ENCODE measurements at regions not wholly inside any gene's neighbourhood (a gene's known extent, or its start where the extent isn't known, plus 50 kb on each side); places are given as distances from the start of the nearest gene placed in this dataset.
"Not testable (repeated sequence)": the region's sequence is repeated elsewhere in the genome, so short reads cannot be mapped to it uniquely, and the experiment has no call there.

DNA sequence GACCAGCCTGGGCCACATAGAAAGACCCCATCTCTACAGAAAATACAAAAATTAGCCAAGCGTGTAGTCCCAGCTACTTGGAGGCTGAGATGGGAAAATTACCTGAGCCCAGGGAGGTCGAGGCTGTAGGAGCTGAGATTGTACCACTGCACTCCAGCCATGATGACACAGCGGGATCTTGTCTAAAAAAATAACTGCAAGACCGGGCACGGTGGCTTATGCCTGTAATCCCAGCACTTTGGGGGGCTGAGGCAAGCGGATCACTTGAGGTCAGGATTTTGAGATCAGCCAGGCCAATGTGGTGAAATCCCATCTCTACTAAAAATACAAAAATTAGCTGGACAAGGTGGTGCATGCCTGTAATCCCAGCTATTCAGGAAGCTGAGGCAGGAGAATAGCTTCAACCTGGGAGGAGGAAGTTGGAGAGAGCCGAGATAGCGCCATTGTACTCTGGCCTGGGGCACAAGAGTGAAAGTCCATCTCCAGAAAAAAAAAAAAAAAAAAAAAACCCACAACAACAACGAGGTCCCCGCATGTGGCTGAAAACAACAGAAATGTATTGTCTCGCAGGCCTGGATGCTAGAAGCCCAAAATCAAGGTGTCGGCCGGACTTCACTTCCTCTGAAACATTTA lies 50.7 kb upstream of the DEFB108B start:
- not testable (repeated sequence) for H3K27me3 ChIP-seq (ENCODE audit: insufficient read depth, low read length, poor library complexity); H3K4me2 ChIP-seq (ENCODE audit: insufficient read depth, low read length); H3K27ac ChIP-seq (ENCODE audit: low read length); H3K9me3 ChIP-seq (ENCODE audit: insufficient read depth, low read length, severe bottlenecking); ATAC-seq (ENCODE audit: insufficient read depth, low read depth); H3K36me3 ChIP-seq (ENCODE audit: insufficient read depth, low read length); H3K4me3 ChIP-seq (ENCODE audit: low read depth in 1 of 2, low read length in 2 of 2); DNase-seq; H3K9ac ChIP-seq (ENCODE audit: low read depth, low read length); H3K79me2 ChIP-seq (ENCODE audit: insufficient read depth, low read length); H4K20me1 ChIP-seq (ENCODE audit: insufficient read depth, low read length); H2AFZ ChIP-seq (ENCODE audit: low read depth, low read length)
- H3K4me1 ChIP-seq (ENCODE audit: insufficient read depth, low read length), result peaks cover 11% of the 10 kb centered on the region

DNA sequence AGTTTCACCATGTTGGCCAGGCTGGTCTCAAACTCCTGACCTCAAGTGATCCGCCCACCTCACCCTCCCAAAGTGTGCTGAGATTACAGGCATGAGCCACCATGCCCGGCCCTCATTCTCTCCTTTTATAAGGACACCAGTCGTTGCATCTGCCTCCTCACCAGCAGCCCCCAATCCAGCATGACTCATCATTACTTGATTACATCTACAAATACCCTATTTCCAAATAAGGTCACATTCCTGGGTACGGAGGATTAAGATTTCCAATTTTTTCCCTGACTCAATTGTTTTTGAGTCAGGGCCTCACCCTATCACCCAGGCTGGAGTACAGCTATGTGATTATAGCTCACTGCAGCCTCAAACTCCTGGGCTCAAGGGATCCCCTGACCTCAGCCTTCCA lies 49.8 kb upstream of the DEFB108B start:
- peaks cover 18% of the 10 kb centered on the region for H3K4me1 ChIP-seq (ENCODE audit: insufficient read depth, low read length)
- not testable (repeated sequence) for H3K9me3 ChIP-seq (ENCODE audit: insufficient read depth, low read length, severe bottlenecking); DNase-seq; H3K4me2 ChIP-seq (ENCODE audit: insufficient read depth, low read length); H3K4me3 ChIP-seq (ENCODE audit: low read depth in 1 of 2, low read length in 2 of 2); H4K20me1 ChIP-seq (ENCODE audit: insufficient read depth, low read length); H3K27me3 ChIP-seq (ENCODE audit: insufficient read depth, low read length, poor library complexity); H3K36me3 ChIP-seq (ENCODE audit: insufficient read depth, low read length); H3K27ac ChIP-seq (ENCODE audit: low read length); H3K79me2 ChIP-seq (ENCODE audit: insufficient read depth, low read length); H3K9ac ChIP-seq (ENCODE audit: low read depth, low read length); ATAC-seq (ENCODE audit: insufficient read depth, low read depth); H2AFZ ChIP-seq (ENCODE audit: low read depth, low read length)

All from DND-41 (cell line).